Right renal pelvis (tissue), 4 donors: ENCODE measurements at regions not wholly inside any gene's neighbourhood (a gene's known extent, or its start where the extent isn't known, plus 50 kb on each side); places are given as distances from the start of the nearest gene placed in this dataset.
"Not testable (repeated sequence)": the region's sequence is repeated elsewhere in the genome, so short reads cannot be mapped to it uniquely, and the experiment has no call there.

Source experiments
- DNase-seq, 4 donors: peaks; one replicate each; pipeline ENCODE4 v3.0.0-alpha.2; 2013; ENCODE audit warnings: low read depth in 4 of 4, low spot score in 3 of 4, missing footprints in 1 of 4

DNA sequence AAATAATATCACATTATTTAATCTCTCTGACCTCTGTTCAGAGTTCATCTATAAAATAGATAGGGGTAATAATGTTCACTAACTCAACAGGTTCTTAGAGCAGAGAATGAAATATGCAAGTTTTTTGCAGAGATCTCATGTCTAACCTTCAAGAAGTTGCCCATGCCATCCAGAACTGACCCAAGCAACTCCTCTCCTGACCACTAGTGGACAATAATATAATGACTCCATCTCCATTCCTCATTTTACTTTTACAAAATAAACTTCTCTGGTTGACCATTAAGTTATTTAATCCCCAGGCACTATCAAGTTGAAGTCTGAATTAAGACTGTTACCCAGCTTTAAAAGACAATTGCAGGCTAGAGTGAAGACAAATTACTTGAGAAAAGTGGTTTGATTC, 382.6 kb downstream of the KCNA4 start:
- no peak for DNase-seq

DNA sequence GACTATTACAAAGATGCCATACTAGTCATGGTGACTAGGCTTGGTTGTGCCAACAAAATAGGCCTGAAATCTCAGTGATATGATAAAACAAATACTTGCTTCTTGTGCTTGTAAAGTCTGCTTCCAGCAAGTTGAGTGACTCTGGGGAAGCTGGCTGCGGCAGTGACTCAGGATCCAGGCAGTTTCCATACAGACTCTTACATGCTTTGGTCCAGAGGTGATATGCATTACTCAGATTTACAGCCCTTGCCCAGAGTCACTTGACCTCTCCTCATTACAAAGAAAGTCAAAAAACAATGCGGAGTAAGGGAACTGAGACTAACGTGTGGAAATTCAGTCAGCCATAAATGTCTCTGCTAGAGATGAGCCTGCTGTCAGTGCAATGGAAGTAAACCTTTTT, 387.5 kb downstream of the KCNA4 start:
- DNase-seq: no peak

DNA sequence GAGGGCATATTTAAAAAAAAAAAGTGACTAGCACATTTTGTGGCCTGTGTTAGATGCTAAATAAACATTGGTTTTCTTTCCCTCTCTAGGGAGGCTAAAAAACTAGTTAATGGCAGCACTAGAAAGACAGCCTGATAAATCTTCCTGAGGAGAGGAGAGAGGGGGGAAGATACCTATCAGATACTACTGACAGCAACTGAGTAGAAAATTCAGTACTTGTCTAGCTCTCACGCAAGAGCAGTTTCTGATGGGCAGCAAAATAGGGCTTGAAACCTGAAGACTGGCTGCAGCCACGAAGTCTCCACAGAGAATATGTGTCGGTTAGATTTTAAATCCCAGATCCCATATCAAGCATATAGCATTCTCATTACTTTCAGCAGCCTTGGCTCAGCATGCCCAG, 388.2 kb downstream of the KCNA4 start:
- no peak for DNase-seq

DNA sequence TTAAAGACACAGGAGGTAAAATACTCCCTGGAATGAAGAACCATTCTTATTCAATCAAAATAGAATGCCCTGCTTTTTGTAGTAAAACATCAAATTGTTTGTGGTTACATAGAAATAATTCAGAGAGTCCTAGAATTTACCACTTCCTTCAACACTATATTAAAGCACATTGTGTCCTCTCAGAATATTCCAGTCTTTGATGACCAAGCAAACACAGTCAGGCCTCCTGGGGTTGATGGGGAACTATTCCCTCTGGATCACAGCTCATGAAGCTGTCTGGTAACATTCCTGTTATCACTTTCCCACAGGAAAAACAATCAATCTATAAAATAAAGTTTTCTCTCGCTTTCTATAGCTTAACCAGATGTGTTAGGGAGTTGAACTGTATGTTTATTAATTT, 389.3 kb downstream of the KCNA4 start:
- DNase-seq: no peak

DNA sequence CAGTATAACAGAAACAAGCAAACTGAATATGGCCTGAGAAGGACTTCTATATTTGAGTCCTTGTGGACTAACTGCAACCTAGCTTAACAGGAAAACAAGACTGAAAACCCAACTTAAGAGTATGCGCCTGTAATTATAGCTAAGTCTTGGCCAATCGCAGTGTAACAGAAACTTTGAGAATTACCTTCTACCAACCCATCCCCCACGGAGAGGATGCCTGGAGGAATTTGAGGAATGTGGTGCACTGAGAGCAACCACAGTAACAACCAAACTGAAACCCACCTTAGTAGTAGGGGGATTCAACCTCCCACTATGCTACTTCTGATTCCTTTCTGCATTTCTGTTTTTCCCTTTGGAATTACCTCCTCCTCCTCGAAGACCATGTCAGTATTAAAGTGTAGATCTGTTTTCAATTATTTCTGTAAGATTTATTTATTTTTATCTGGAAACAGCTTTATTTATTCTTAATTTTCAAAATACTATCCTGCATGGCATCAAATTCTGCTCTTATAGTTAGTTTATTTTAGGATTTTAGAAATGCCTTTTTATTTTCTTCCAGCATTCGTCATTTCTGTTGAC, 393.6 kb downstream of the KCNA4 start:
- DNase-seq: no peak

DNA sequence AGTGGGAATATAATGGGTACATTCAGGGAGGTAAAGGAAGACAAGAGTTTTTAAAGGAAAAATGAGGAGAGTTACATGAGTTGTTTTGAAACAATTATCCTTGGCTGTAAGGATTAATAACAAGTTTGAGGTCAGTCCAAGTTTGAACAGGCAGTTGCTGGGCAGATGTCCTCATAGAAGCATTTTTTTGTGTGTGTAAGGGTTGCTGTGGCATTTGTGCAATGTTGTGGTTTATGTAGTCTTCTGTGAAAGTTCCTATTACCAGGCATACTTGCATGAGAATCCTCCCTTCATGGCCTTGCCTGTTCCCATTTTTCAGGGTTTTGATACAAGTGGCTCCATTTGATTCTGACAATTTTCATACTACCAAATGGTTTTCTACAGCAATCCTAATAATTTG, 400.2 kb downstream of the KCNA4 start:
- no peak for DNase-seq

DNA sequence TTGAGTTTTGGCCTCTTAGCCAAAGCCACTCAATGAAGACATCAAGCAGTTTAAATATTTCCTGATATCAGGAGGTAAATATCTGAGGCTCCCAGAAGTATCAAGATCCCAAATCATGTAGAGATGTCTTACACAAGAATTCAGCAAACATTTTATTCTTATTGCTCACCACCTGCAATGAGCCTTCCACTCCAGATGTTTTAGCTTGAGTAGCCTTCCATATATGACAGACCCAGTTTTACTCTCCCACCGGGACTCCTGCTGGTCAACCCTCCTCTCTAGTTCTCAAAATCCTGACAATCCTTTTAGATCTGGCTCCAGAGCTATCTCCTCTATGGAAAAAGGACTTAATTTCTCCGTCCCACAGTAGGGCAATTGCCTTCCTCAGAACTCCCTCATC, 404.4 kb downstream of the KCNA4 start:
- no peak for DNase-seq

DNA sequence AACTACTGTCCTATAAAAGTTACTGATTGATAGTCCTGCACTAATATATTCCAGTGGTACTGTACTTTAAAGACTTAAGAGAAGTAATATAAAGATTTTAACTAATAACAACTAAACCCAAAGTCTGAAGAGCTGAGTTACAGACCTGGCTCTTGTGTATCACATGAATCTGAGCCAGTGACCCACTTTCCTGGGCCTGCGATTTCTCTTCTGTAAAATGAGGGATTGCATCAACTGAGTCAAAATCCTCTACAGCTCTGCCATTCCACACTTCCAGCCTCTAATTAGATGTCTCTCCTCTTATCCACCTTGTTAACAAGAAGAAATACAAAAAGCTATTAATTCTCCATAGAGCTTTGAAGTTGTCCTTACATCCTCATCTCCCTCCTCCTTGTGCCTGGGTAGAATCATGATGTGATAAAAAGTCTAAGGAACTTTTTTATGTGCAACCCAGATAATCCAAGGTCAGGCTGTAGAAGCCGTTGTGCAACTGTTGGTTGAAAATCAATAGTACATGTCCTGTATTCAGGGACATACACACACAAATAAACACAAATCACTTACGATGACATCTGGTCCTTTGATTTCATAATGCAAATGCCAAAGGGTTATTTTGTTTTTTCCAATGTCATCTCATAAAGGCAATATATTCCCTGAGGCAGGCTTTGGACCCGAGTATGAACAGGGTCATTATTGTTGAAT, 410.3 kb downstream of the KCNA4 start:
- no peak for DNase-seq

DNA sequence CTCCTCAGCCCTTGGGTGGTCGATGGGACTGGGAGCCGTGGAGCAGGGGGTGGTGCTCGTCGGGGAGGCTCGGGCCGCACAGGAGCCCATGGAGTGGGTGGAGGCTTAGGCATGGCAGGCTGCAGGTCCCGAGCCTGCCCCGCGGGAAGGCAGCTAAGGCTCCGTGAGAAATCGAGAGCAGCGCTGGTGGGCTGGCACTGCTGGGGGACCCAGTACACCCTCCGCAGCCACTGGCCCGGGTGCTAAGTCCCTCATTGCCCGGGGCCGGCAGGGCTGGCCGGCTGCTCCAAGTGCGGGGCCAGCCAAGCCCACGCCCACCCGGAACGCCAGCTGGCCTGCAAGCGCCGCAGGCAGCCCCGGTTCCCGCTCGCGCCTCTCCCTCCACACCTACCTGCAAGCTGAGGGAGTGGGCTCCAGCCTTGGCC, 416.7 kb downstream of the KCNA4 start:
- not testable (repeated sequence) for DNase-seq

DNA sequence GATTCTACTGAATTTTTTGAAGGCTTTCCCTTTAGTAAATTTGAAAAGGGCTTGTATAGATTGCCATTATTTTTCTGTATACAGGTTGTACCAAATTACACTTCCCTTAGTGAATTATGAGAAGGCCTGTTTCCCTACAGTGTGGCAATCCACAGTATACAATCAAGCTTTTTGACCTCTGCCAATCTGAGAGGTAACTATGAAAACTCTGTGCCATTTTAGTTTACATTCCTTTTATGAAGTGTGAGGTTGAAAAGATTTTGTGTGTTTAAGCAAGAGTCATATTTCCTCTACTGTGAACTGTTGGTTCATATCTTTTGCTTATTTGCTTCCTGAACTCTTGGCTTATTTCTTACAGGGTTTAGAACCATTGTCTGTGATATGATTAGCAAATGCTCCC, 432.5 kb downstream of the KCNA4 start:
- DNase-seq: no peak

DNA sequence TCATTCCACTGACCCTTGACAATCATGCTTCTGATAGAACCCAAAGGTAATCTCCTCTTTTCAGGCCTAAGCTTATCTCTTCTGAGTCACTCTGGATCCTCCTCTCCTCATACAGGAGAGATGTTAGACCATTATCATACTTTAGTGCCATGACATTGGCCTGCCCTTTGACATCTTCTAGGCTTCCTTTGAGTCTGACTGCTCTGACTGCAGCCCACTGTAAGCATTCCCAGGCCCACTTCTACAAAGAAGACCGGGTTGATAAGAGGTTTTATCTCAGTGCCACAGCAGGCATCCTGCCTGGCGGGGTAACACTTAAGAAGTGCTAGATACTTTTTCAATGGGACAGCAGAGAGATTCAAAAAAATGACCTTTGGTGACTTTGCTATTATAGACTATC, 438.0 kb downstream of the KCNA4 start:
- DNase-seq: no peak

DNA sequence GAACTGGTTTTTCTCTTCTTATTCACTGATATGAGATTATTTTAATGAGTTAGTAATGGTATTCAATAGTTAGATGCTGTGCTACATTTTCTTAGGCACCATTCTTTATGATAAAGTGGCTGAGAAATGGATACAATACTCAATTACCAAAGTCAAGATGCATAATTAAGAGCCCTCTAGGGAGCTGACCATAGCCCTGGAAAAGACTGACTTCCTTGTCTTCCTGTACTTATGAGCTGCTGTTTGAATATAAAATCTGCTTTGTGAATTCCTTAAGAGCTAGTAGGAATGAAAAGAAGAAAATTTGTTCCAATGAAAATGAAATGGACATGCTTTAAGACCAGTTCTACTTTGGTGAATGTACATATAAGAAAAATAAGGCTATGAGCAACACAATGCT, 452.3 kb downstream of the KCNA4 start:
- no peak for DNase-seq

DNA sequence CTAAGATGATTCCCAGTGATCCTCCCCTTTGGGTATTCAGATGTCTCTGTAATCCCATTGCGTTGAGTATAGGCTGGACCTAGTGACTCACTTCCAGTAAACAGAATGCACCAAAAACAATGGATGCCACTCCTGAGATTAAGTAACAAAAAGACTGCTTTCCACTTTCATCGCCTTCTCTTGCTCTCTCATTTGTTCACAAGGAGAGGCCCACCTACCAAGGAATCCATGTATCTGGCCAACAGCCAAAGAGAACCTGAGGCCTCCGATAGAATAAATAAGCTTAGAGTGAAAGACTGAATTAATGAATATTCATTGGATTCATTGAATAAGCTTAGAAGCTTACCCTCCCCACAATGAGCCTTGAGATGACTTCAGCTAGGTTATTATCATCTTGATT, 454.6 kb downstream of the KCNA4 start:
- DNase-seq: no peak

DNA sequence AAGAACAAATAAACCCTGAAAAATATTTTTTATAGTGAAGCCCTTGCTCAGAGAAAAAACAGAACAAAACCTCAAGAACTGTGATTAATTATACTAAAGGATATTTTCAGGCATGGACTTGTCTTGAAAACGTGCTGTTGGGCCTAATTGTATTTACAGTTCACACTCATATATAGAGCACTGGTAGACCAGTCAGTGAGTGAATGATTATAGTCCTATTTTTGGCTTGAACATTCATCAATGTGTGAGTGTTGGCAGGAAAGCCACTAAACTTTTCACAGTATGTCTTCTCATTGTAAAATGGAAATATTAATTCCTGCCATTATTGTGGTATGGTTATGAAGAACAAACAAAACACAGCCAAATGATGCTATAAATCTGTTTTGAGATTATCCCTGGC, 462.8 kb downstream of the KCNA4 start:
- no peak for DNase-seq

DNA sequence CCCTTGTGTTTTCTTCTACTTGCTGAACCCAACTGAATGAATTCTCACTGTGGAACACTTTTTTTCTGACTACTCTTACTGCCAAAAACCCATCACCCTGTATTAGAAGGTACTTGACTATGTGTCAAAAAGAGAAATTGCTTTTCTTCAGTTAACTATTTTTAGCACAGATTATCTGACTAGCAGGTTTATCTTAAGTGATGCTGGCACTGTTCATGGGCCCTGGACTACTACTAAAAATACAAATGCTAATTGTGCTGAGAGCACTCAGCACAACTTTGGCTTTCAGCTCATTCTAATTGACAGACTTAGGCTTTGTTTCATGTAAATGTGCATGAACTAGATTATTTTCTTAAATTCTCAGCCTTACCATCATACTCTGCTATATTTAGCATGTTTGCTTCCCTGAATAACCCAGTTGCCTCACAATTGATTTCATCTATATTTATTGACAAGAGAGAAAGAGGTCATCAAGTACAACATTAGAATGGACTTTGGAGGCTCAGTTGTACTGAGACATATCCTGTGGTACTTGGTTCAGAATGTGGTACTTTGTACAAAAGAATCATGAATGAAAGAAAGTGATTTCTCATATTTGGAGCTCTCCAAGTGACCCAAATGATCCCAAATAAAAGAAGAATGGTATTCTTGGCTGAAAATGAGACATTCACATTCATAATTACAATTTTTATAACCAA, 478.3 kb downstream of the KCNA4 start:
- DNase-seq: no peak

DNA sequence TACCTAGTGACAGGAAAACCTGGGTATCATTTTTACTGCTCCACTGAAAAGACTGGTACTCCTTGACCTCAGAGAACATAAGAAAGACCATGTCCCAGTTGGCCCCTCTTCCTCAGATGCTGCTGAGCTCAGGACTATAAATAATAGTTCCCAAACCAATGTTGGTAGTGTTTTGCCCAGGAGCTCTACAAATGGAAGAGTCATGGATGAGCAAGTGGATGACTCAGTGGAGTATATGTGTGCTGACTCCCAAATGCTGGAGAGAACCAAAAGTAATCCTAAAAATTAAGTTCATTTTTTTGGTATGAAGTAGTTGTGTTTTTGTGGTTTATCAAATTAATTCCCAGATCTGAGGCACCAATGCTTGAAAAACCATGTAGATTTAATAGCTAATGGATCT, 482.0 kb downstream of the KCNA4 start:
- DNase-seq: no peak

DNA sequence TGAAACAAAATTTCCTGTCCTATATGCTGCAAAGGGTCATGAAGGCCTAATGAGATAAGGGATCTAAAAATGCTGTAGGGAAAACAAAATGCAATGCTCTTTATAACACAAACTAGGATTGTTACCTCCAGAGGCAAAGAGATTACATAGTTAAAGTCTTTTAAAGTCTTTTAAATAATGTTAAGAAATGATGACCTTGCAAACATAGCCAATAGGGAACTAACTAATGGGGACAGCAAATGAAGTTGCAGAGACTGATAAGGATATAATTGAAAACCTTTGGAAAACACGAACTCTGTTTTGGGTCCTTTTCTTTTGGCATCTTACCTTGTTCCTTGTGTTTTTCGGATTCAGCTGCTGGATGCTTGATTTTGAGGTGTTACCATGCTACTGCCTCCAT, 485.9 kb downstream of the KCNA4 start:
- DNase-seq: no peak

DNA sequence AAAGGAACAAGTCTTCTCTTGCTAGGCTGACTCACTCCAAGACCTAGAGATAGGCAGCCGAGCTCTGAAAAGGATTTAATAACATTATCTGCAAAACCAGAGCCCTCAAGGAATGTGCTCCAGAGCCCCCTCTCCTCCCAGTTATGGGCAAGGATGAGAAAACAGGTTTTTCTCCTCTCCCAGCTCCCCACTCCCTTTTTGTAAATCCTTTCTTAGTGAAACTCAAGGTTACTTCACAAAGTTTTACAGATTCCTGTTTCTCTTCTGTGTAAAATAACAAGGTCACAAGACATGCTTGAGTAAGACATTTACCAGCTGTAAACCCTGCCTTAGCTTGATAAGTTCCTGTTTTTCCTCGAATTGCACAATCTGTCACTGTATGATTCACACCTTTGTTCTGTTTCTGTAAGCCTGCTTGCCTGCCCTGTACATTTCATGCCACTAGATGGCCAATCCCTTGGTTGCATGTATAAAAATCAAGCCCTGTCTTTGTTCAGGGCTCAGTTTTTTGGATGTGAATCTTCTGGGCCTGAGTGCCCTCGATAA, 489.4 kb downstream of the KCNA4 start:
- no peak for DNase-seq

DNA sequence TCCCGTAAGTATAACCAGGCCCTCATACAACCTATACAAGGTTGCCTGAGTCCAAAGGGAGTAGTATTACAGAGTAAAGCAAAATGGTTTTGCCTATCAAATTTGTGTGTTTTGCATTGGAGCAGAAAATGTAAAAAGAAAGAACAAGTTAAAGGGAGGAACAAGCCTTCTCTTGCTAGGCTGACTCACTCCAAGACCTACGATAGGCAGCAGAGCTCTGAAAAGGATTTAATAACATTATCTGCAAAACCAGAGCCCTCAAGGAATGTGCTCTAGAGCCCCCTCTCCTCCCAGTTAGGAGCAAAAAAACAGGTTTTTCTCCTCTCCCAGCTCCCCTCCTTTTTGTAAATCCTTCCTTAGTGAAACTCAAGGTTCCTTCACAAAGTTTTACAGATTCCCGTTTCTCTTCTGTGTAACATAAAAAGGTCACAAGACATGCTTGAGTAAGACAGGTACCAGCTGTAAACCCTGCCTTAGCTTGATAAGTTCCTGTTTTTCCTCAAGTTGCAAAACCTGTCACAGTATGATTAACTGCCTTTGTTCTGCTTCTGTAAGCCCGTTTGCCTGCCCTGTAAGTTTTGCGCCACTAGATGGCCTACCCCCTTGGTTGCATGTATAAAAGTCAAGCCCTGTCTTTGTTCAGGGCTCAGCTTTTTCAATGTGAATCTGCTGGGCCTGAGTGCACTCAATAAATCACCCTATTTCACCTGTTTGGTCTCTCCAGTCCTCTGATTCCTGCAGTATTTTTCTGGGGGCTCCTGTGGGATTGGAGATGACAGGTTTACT, 498.2 kb downstream of the KCNA4 start:
- no peak for DNase-seq

DNA sequence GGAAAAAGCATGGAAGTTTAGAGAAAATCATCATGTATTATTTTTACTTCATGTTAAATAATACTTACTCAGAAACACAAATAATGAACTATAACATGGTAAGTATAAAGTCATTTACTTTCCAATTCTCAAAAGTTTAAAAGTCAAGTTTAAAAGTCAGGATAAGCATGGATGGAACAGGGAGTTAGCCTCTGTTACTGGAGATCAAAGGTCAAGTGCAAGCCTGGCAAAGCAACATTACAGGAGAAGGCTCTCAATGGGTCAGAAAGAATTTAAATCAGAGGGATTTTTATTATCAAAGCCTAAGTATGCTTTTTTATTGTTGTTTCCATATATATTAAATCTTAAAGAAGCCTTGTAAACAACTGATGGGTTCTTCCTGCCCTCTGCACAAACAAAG, 505.4 kb downstream of the KCNA4 start:
- no peak for DNase-seq

DNA sequence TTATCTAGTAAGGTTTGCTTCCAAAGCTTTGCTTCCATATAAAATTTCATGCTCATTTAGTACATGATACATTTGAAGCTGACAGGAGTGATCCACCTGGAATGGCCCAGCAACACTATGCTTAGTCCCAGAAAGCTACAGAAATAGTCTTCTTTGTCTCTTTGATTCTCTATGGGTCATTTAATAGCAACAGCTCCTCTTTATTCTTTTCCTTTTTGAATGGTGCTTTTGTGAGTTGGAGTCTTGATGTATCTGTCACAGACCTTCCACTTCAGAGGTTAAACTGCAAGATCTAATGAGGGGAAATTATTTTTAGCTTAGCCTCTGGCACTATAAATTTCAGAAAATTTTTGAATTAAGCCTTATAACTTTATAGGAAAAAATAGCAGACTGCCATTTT, 509.5 kb downstream of the KCNA4 start:
- DNase-seq: no peak
